Endothelial cell of umbilical vein (primary cell): ENCODE measurements at regions not wholly inside any gene's neighbourhood (a gene's known extent, or its start where the extent isn't known, plus 50 kb on each side); places are given as distances from the start of the nearest gene placed in this dataset.

Experiments used
- EZH2 ChIP-seq: IDR thresholded peaks from 2 replicates; pipeline ENCODE4 v1.6.1; 2012; ENCODE audit warnings: borderline replicate concordance, low read depth, mild to moderate bottlenecking, moderate library complexity, low read length, inconsistent platforms; ENCODE audit not compliant: severe bottlenecking
- FOS ChIP-seq: IDR thresholded peaks from 2 replicates; pipeline ENCODE4 v1.6.1; 2011; ENCODE audit warnings: mild to moderate bottlenecking, low read length, moderate library complexity, borderline replicate concordance; ENCODE audit not compliant: insufficient read depth
- JUN ChIP-seq: IDR thresholded peaks from 2 replicates; pipeline ENCODE4 v1.6.1; 2011; ENCODE audit warnings: borderline replicate concordance, low read depth; ENCODE audit not compliant: insufficient read length, insufficient read depth
- MYC ChIP-seq: IDR thresholded peaks from one replicate; pipeline ENCODE4 v1.6.1; 2011; ENCODE audit warnings: mild to moderate bottlenecking, low read depth, low read length
- POLR2A ChIP-seq: IDR thresholded peaks from 2 replicates; pipeline ENCODE4 v1.6.1; 2012; ENCODE audit warnings: low read depth, mild to moderate bottlenecking, control low read depth, low read length
- POLR2AphosphoS5 ChIP-seq: IDR thresholded peaks from 2 replicates; pipeline ENCODE4 v1.6.1; 2012; ENCODE audit warnings: low read depth, mild to moderate bottlenecking, control low read depth, low read length, moderate library complexity; ENCODE audit not compliant: insufficient read depth
- TF ChIP-seq, protein P1 (sequence below), 2 donors: IDR thresholded peaks; 1 replicate in 1 of 2; 2 replicates in 1 of 2; pipeline ENCODE4 v1.5.1; 2011; ENCODE audit warnings: low read length in 2 of 2, mild to moderate bottlenecking in 2 of 2, moderate library complexity in 2 of 2, control low read depth in 1 of 2, inconsistent platforms in 1 of 2, low read depth in 1 of 2; ENCODE audit not compliant: insufficient read depth in 1 of 2; ENCODE audit errors: extremely low read depth in 1 of 2

DNA sequence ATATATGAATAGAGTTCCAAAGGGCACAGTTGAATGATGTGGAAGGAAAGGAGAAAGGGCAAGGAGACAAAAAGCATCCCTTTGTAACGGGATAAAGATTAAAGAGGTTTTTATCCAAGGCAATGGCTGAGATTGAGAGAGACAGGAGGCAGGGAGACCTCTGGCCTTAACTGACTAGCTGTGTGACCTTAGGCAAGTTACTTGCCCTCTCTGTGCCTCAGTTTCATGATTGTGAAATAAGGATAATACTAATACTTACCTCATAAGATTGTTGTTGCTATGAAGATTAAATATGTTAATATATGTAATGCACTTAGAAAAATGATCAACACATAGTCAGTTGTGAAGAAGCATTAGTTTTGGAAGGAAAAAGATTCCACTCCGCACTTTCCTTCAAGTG is 130.2 kb upstream of the EEA1 start:
- TF ChIP-seq, protein P1, sequence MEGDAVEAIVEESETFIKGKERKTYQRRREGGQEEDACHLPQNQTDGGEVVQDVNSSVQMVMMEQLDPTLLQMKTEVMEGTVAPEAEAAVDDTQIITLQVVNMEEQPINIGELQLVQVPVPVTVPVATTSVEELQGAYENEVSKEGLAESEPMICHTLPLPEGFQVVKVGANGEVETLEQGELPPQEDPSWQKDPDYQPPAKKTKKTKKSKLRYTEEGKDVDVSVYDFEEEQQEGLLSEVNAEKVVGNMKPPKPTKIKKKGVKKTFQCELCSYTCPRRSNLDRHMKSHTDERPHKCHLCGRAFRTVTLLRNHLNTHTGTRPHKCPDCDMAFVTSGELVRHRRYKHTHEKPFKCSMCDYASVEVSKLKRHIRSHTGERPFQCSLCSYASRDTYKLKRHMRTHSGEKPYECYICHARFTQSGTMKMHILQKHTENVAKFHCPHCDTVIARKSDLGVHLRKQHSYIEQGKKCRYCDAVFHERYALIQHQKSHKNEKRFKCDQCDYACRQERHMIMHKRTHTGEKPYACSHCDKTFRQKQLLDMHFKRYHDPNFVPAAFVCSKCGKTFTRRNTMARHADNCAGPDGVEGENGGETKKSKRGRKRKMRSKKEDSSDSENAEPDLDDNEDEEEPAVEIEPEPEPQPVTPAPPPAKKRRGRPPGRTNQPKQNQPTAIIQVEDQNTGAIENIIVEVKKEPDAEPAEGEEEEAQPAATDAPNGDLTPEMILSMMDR (IDR thresholded peaks at IDR 0.05; ENCODE audit: extremely low read depth in 1 of 2, insufficient read depth in 1 of 2, low read depth in 1 of 2, low read length in 2 of 2): no peak
- TF ChIP-seq POLR2A (no peak), FOS (no peak), MYC (no peak), JUN (no peak), EZH2 (no peak), POLR2AphosphoS5 (no peak)
